ENCODE measurements at regions not wholly inside any gene's neighbourhood (a gene's known extent, or its start where the extent isn't known, plus 50 kb on each side); places are given as distances from the start of the nearest gene placed in this dataset.
"Not testable (repeated sequence)": the region's sequence is repeated elsewhere in the genome, so short reads cannot be mapped to it uniquely, and the experiment has no call there.

- TF ChIP-seq LEF1 (IDR thresholded peaks at IDR 0.05) (no peak), PRPF4 (IDR thresholded peaks at IDR 0.05; ENCODE audit: insufficient read depth, low read depth, low read length, poor library complexity, severe bottlenecking) (no peak), ZBTB8A (IDR thresholded peaks at IDR 0.05; ENCODE audit: partially characterized antibody) (no peak), ZEB2 (IDR thresholded peaks at IDR 0.05) (no peak), ZNF518B (CRISPR knock-in tag; IDR thresholded peaks at IDR 0.05) (no peak), CHD1 (IDR thresholded peaks at IDR 0.05; ENCODE audit: low read length) (no peak)
Observed at GRCh38 chr6:114634016-114634415, 291.2 kb upstream of the HS3ST5 start (continued).

- 0% methylated on average over 1 of the region's 1 CpG for WGBS (ENCODE audit: insufficient coverage, low coverage, missing lambda C conversion rate)
- H3K4me2 ChIP-seq (ENCODE audit: insufficient read depth, low read length); in situ Hi-C loops (cut with MboI); BruUV-seq (replicated peaks); CTCF ChIA-PET (ENCODE audit: low intra/inter-chr PET ratio); H3K9ac ChIP-seq (ENCODE audit: insufficient read depth in 1 of 2, low read depth in 2 of 2, low read length in 2 of 2); FAIRE-seq; H3K9me3 ChIP-seq (replicated peaks; ENCODE audit: control insufficient read depth, insufficient read depth, low read depth, low read length); H4K20me1 ChIP-seq (replicated peaks; ENCODE audit: control insufficient read depth, insufficient read depth, low read length); H3K79me2 ChIP-seq (ENCODE audit: control insufficient read depth, insufficient read depth, low read length); ATAC-seq; H3K4me1 ChIP-seq (replicated peaks in 1 of 2; ENCODE audit: control insufficient read depth in 2 of 2, insufficient read depth in 2 of 2, low read length in 2 of 2); DNase-seq (ENCODE audit: extremely low read depth in 1 of 4, low spot score in 3 of 4); H3K27me3 ChIP-seq (ENCODE audit: control insufficient read depth in 2 of 2, insufficient read depth in 2 of 2, low read length in 2 of 2); H3K27ac ChIP-seq (ENCODE audit: extremely low read depth, low read depth, low read length); H3K9me1 ChIP-seq (ENCODE audit: control insufficient read depth, insufficient read depth, low read length); H3K4me3 ChIP-seq; H2AFZ ChIP-seq (ENCODE audit: low read depth, low read length); H3K36me3 ChIP-seq (ENCODE audit: control insufficient read depth, insufficient read depth, low read length); intact Hi-C loops (cut with micrococcal nuclease): not testable (repeated sequence)
- POLR2A ChIA-PET = interaction anchor here (0.6 kb wide), 1 partner anchor 771 kb away, joined by 3 read pairs; no protein-coding TSS in a partner anchor
- TF ChIP-seq ZNF146 (CRISPR knock-in tag; IDR thresholded peaks at IDR 0.05; ENCODE audit: unreplicated experiment) = peak; percentile 77
Observed at GRCh38 chr6:114626226-114626625, 283.4 kb upstream of the HS3ST5 start.

Data from K562 (cell line).